HG03139 (cell line): ENCODE measurements at regions not wholly inside any gene's neighbourhood (a gene's known extent, or its start where the extent isn't known, plus 50 kb on each side); places are given as distances from the start of the nearest gene placed in this dataset.
A peak's percentile ranks its signal among the peaks of the same experiment; 100 is the strongest.
"Not testable (repeated sequence)": the region's sequence is repeated elsewhere in the genome, so short reads cannot be mapped to it uniquely, and the experiment has no call there.

Experiments used
- ATAC-seq: cut with Tn5 transposase; IDR thresholded peaks from one replicate; pipeline ENCODE4 v1.9.1; 2021; ENCODE audit not compliant: unreplicated experiment

DNA sequence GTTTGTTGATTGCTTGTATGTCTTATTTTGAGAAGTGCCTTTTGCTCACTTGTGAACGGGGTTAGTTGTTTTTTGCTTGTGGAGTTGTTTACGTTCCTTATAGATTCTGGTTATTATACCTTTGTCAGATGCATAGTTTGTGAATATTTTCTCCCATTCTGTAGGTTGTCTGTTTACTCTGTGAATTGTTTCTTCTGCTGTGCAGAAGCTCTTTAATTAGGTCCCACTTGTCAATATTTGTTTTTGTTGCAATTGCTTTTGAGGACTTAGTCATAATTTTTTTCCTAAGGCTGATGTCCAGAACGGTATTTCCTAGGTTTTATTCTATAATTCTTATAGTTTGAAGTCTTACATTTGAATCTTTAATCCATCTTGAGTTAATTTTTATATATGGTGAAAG lies 285.3 kb upstream of the GADL1 start:
- no peak for ATAC-seq

- no peak for ATAC-seq
These were observed 285.8 kb upstream of the GADL1 start for GRCh38 chr3:31180274-31180673.

- ATAC-seq = no peak
These were observed 287.2 kb upstream of the GADL1 start for GRCh38 chr3:31181661-31182060.

DNA sequence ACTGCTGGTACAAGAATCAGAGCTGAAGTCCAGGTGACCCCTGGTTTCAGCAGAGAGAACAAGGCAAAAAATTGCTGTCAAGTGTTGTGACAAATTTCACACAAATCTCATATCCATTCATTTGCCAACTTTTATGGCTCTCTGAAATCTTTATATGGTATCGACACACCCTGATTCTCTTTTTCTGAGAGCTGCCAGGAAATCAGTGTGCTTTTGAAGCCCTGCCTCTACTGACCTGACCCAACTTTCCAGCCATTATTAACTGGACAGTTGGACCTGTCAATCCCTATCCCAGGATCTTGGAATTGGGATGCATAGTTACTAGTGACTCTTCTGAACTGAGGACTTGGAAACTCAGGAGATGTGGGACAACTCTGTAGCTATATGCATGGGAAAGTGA lies 288.2 kb upstream of the GADL1 start:
- no peak for ATAC-seq

DNA sequence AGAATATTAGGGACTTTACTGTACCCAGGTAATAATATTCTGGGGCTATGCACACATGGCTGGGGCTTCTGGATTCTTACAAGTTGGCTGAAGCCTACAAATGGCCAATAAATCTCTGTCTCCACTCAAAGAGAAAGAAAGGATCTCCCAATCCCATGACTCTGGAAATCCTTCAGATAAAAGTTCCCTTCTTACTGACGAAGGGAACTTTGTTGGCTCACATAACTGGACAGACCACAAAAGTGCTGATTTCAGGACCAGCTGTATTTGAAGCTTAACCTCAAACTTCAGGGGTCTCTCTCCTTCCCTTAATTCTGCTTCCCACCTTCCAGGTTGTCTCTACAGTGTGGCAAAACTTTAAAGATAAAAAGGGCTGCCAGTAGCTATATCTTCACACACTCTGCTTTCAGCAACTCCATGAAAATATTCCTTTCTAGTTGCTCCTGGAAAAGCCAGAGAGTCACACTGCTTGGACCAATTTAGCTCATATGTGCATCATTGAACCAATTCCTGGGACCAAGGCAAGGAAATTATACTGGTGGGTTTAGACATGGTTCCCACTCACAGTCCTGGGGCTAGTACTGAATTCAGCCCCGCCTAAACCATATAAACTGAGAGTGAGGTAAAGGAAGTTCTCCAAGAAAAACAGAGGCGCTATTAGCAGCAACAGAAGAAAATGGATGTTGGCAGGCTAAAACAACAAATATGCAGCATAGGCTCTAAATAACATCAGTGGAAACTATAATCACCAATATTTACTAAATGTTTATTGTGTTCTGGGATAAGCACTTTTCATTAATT lies 290.0 kb upstream of the GADL1 start:
- no peak for ATAC-seq

DNA sequence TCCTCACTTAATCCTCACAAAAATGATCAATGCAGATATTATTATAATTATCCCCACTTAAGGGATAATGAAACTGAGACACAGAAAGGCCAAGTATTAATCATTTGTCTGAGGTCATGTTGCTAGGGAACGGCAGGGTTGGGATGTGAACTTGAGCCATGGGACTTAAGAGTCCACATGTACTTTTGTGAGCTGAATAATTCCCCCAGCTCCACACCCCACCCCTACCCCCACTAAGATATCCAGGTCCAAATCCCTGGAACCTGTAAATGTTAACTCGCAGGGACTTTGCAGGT lies 290.5 kb upstream of the GADL1 start:
- ATAC-seq = no peak

- no peak for ATAC-seq
These were observed 291.6 kb upstream of the GADL1 start for GRCh38 chr3:31186041-31186440.

GRCh38 chr3:31187380-31187779 lies 292.9 kb upstream of the GADL1 start:
- ATAC-seq = no peak

GRCh38 chr3:31188112-31188511 lies 293.7 kb upstream of the GADL1 start:
- ATAC-seq = no peak

GRCh38 chr3:31189330-31189729 lies 294.9 kb upstream of the GADL1 start:
- ATAC-seq = no peak

DNA sequence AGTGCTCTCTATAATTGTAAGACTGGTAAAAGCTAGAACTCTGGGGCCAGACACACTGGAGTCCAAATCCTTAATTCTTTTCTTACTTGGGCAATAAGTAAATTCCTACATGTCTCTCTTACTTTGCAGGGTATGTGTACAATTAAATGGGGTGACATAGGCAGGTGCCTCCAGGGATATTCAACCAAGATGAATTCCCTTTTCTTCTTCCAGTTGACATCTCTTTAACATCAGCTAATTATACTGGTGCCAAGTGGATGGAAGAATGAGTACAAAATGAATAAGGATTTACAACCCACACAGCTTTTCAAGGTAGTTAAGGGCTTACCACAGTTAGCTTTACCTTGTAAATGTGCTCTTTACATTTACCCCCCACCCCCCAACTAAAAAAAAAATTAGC lies 295.5 kb upstream of the GADL1 start:
- ATAC-seq = no peak

GRCh38 chr3:31191354-31191753 lies 296.9 kb upstream of the GADL1 start:
- ATAC-seq = no peak

- ATAC-seq = no peak
These were observed 299.0 kb upstream of the GADL1 start for GRCh38 chr3:31193429-31193828.

GRCh38 chr3:31193871-31194270 lies 299.4 kb upstream of the GADL1 start:
- no peak for ATAC-seq

DNA sequence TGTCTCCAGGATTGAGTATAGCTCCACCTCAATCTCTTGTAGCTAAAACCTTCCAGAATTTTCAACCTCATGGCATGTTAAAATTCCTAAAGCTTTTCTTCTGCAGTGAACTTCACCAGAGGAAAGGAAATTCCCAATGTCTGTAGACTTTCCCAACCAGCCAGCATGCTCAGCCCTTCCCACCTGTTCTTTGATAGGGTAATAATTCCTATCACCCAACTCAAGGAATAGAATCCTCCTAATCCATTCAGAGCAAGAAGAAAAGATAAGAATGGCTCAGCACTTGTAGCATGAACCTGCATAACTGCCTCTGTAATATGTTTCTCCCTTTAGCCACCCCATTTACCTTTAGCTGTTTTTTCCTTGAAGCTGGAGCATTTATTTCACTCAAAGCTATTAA lies 301.8 kb upstream of the GADL1 start:
- no peak for ATAC-seq

DNA sequence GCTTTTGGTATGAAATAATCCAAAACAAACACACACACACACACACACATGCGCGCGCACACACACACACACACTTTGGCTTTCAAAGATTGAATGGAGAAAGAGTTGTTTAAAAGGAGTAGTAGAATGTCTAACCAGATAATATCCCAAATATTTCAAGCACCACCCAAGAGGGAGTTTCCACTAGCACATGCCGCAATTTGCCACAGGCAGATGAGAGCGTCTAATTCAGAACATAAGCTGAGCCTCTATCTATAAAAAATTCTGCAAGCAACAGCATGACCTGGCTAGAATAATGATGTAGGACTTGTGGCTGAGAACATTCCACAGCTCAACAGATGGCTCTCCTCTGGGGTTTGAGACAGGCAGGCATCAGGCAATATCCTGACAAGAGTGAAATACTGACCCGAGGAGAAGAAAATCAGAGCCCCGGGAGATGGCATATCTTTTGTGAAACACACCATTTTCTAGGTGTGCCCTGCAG lies 302.5 kb upstream of the GADL1 start:
- ATAC-seq = no peak

- no peak for ATAC-seq
These were observed 303.5 kb upstream of the GADL1 start for GRCh38 chr3:31197941-31198340.

GRCh38 chr3:31198890-31199289 lies 304.4 kb upstream of the GADL1 start:
- ATAC-seq = no peak

DNA sequence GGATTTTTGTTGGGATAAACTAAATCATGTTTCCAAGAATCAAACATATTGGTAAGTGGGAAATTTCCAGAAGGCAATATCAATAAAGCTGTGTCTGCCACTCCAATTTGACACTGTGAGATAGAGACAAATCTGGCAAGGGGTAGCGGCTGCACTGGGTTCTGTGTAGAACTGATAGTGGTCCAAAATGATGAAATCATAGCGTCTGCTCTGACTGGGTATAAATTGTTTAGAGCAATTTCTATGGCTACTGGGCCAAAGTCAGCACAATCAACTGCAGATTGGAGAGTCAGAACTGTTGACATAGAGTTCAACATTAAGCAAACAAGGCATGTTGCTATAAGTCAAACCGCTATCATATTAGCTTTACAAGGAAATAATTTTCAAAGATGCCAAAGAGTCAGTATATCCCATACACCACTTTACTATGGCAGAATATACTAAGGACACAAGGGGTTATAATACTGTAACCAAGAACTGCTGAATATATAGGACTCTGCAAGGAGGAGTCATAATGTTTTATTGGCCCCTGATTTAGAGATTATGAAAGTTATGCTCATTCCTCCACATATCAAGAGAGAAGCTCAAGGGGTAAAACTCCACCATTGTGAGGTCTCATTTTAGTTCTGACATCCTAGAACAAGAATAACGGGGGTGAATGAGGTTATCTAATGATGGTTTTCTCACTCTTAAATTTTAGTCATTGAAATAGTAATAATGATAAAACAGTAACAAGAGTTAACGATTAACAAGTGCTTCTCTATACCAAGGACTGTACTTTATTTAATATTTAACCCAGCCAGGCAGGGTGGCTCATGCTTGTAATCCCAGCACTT lies 309.7 kb upstream of the GADL1 start:
- ATAC-seq = no peak

GRCh38 chr3:31204796-31205056 lies 310.3 kb upstream of the GADL1 start:
- not testable (repeated sequence) for ATAC-seq

- ATAC-seq = no peak
These were observed 315.7 kb upstream of the GADL1 start for GRCh38 chr3:31210068-31210645.

- ATAC-seq = peak; percentile 66
These were observed 318.7 kb upstream of the STT3B start for GRCh38 chr3:31213869-31214486.
